ENCODE measurements at regions not wholly inside any gene's neighbourhood (a gene's known extent, or its start where the extent isn't known, plus 50 kb on each side); places are given as distances from the start of the nearest gene placed in this dataset.

- ChIA-PET CTCF (no interaction called here), POLR2A (no interaction called here)
- ATAC-seq (no peak), DNase-seq (ENCODE audit: low read depth, low spot score) (no peak)
- in situ Hi-C loops (cut with HindIII; ENCODE audit: low pct_unique_long_range_greater_than_20kb, low sequenced_read_pairs) (no loop called here), intact Hi-C loops (cut with micrococcal nuclease; ENCODE audit: unreplicated experiment) (no loop called here)
- Histone ChIP-seq H3K27ac (ENCODE audit: low read length) (no peak overlapping the region), H3K9me3 (ENCODE audit: control insufficient read depth, insufficient read depth, low read depth, low read length) (no peaks in the 10 kb centered on the region), H3K4me1 (ENCODE audit: control insufficient read depth, insufficient read depth, low read length) (no peaks in the 10 kb centered on the region), H3K36me3 (ENCODE audit: control insufficient read depth, insufficient read depth, low read length) (no peaks in the 10 kb centered on the region), H3K4me3 (ENCODE audit: low read depth in 2 of 2, low read length in 2 of 2) (no peak overlapping the region), H3K27me3 (ENCODE audit: control insufficient read depth, insufficient read depth, low read length) (no peaks in the 10 kb centered on the region)
- TF ChIP-seq SIN3A (IDR thresholded peaks at IDR 0.05; ENCODE audit: borderline replicate concordance, insufficient read depth, low read depth, low read length) (no peak), TCF7L2 (IDR thresholded peaks at IDR 0.05; ENCODE audit: low read depth, low read length) (no peak), POLR2AphosphoS5 (IDR thresholded peaks at IDR 0.05; ENCODE audit: low read depth, low read length) (no peak), CTCF (IDR thresholded peaks at IDR 0.05) (no peak), REST (IDR thresholded peaks at IDR 0.05; ENCODE audit: insufficient read depth in 1 of 2, low read depth in 2 of 2, low read length in 1 of 2) (no peak)
- BruUV-seq (replicated peaks) = no TSS peak
Observed at GRCh38 chr6:165998072-165998471, 169.6 kb downstream of the TBXT start.

GRCh38 chr6:165991341-165991740, 176.3 kb downstream of the TBXT start:
- CTCF ChIA-PET = no interaction called here
- POLR2A ChIA-PET = no interaction called here
- no TSS peak for BruUV-seq (replicated peaks)
- DNase-seq (ENCODE audit: low read depth, low spot score) = no peak
- Histone ChIP-seq H3K4me3 (ENCODE audit: low read depth in 2 of 2, low read length in 2 of 2) (no peak overlapping the region), H3K27me3 (ENCODE audit: control insufficient read depth, insufficient read depth, low read length) (peaks cover 16% of the 10 kb centered on the region), H3K36me3 (ENCODE audit: control insufficient read depth, insufficient read depth, low read length) (no peaks in the 10 kb centered on the region), H3K4me1 (ENCODE audit: control insufficient read depth, insufficient read depth, low read length) (peaks cover 6% of the 10 kb centered on the region; the same call in 1 of the 2 replicates), H3K27ac (ENCODE audit: low read length) (no peak overlapping the region), H3K9me3 (ENCODE audit: control insufficient read depth, insufficient read depth, low read depth, low read length) (no peaks in the 10 kb centered on the region)
- intact Hi-C loops (cut with micrococcal nuclease; ENCODE audit: unreplicated experiment) (no loop called here), in situ Hi-C loops (cut with HindIII; ENCODE audit: low pct_unique_long_range_greater_than_20kb, low sequenced_read_pairs) (no loop called here)
- no peak for ATAC-seq
- no peak for TF ChIP-seq CTCF (IDR thresholded peaks at IDR 0.05)
- no peak for TF ChIP-seq REST (IDR thresholded peaks at IDR 0.05; ENCODE audit: insufficient read depth in 1 of 2, low read depth in 2 of 2, low read length in 1 of 2)
- no peak for TF ChIP-seq POLR2AphosphoS5 (IDR thresholded peaks at IDR 0.05; ENCODE audit: low read depth, low read length)
- TF ChIP-seq SIN3A (IDR thresholded peaks at IDR 0.05; ENCODE audit: borderline replicate concordance, insufficient read depth, low read depth, low read length) = no peak
- no peak for TF ChIP-seq TCF7L2 (IDR thresholded peaks at IDR 0.05; ENCODE audit: low read depth, low read length)

All from Panc1 (cell line).